RPMI7951 (cell line): ENCODE measurements at regions not wholly inside any gene's neighbourhood (a gene's known extent, or its start where the extent isn't known, plus 50 kb on each side); places are given as distances from the start of the nearest gene placed in this dataset.
"Not testable (repeated sequence)": the region's sequence is repeated elsewhere in the genome, so short reads cannot be mapped to it uniquely, and the experiment has no call there.

Experiments used
- DNase-seq: peaks from one replicate; pipeline ENCODE4 v3.0.0-alpha.2; 2012; ENCODE audit warnings: low read depth

GRCh38 chr1:220475608-220476007 is 52.3 kb upstream of the MARK1 start:
- not testable (repeated sequence) for DNase-seq

- DNase-seq = not testable (repeated sequence)
These were observed 52.8 kb upstream of the MARK1 start for GRCh38 chr1:220475141-220475540.

GRCh38 chr1:220473440-220473839 is 54.5 kb upstream of the MARK1 start:
- no peak for DNase-seq

- DNase-seq = peak; percentile 15
These were observed 65.2 kb upstream of the MARK1 start for GRCh38 chr1:220462752-220463151.

- DNase-seq = no peak
These were observed 69.0 kb upstream of the MARK1 start for GRCh38 chr1:220458936-220459335.

- no peak for DNase-seq
These were observed 69.9 kb upstream of the MARK1 start for GRCh38 chr1:220457957-220458609.

- DNase-seq = no peak
These were observed 72.4 kb upstream of the MARK1 start for GRCh38 chr1:220455559-220455958.

GRCh38 chr1:220454155-220454777 is 73.7 kb upstream of the MARK1 start:
- DNase-seq = no peak

- DNase-seq = no peak
These were observed 74.6 kb upstream of the MARK1 start for GRCh38 chr1:220453371-220453770.

- DNase-seq = peak; percentile 49
These were observed 76.4 kb upstream of the MARK1 start for GRCh38 chr1:220451532-220451931.

- no peak for DNase-seq
These were observed 77.0 kb upstream of the MARK1 start for GRCh38 chr1:220450927-220451326.

- DNase-seq = no peak
These were observed 79.7 kb upstream of the MARK1 start for GRCh38 chr1:220448217-220448616.

GRCh38 chr1:220444586-220444985 is 83.3 kb upstream of the MARK1 start:
- DNase-seq = not testable (repeated sequence)

- DNase-seq = no peak
These were observed 86.7 kb upstream of the MARK1 start for GRCh38 chr1:220441211-220441610.

- DNase-seq = no peak
These were observed 89.2 kb upstream of the MARK1 start for GRCh38 chr1:220438741-220439140.

- DNase-seq = no peak
These were observed 95.5 kb upstream of the MARK1 start for GRCh38 chr1:220432408-220432807.

GRCh38 chr1:220431554-220432239 is 96.2 kb upstream of the MARK1 start:
- no peak for DNase-seq

- no peak for DNase-seq
These were observed 97.3 kb upstream of the MARK1 start for GRCh38 chr1:220430586-220430985.

GRCh38 chr1:220430059-220430458 is 97.9 kb upstream of the MARK1 start:
- DNase-seq = no peak

GRCh38 chr1:220426989-220427388 is 100.9 kb upstream of the MARK1 start:
- DNase-seq = no peak

- no peak for DNase-seq
These were observed 102.1 kb upstream of the MARK1 start for GRCh38 chr1:220425852-220426251.

- DNase-seq = no peak
These were observed 106.4 kb upstream of the MARK1 start for GRCh38 chr1:220421508-220421907.

- no peak for DNase-seq
These were observed 107.2 kb upstream of the MARK1 start for GRCh38 chr1:220420726-220421125.
